Upper lobe of left lung (tissue), 6 donors: ENCODE measurements at regions not wholly inside any gene's neighbourhood (a gene's known extent, or its start where the extent isn't known, plus 50 kb on each side); places are given as distances from the start of the nearest gene placed in this dataset.
A peak's percentile ranks its signal among the peaks of the same experiment; 100 is the strongest.

ENCODE experiments used
- ATAC-seq, 2 donors: fragments of 200-7000 bp; cut with Tn5 transposase; one replicate each; pipeline ENCODE4 v1.9.1; 2022; ENCODE audit warnings: mild to moderate bottlenecking in 2 of 2, moderate library complexity in 2 of 2; ENCODE audit not compliant: low FRiP score in 2 of 2
- DNase-seq, 2 donors: peaks; one replicate each; pipeline ENCODE4 v3.0.0-alpha.2; 2019 to 2020
- H3K27ac ChIP-seq, 4 donors: fragments of 200-600 bp; sonication (generic); one replicate each; pipeline ENCODE4 v1.5.1; 2016 to 2019
- H3K27me3 ChIP-seq, 4 donors: fragments of 200-600 bp; sonication (generic); one replicate each; pipeline ENCODE4 v1.5.1; 2017 to 2019
- H3K36me3 ChIP-seq, 4 donors: fragments of 200-600 bp; sonication (generic); one replicate each; pipeline ENCODE4 v1.5.1; 2016 to 2019
- H3K4me1 ChIP-seq, 4 donors: fragments of 200-600 bp; sonication (generic); one replicate each; pipeline ENCODE4 v1.5.1; 2018 to 2019
- H3K4me3 ChIP-seq, 4 donors: fragments of 200-600 bp; sonication (generic); one replicate each; pipeline ENCODE4 v1.5.1; 2017 to 2019; ENCODE audit warnings: mild to moderate bottlenecking in 2 of 4, moderate library complexity in 1 of 4
- H3K9me3 ChIP-seq, 4 donors: fragments of 200-600 bp; sonication (generic); one replicate each; pipeline ENCODE4 v1.5.1; 2018 to 2019
- EP300 ChIP-seq, 4 donors: sonication (generic); formaldehyde crosslinking; IDR thresholded peaks; one replicate each; pipeline ENCODE4 v1.5.1; 2017; ENCODE audit warnings: antibody characterized with exemption in 4 of 4, control low read depth in 2 of 4
- POLR2A ChIP-seq, 4 donors: fragments of 450-650 bp; IDR thresholded peaks; one replicate each; pipeline ENCODE4 v1.5.1; 2016 to 2017; ENCODE audit warnings: antibody characterized with exemption in 4 of 4, mild to moderate bottlenecking in 2 of 4
- POLR2AphosphoS5 ChIP-seq, 2 donors: sonication (generic); formaldehyde crosslinking; IDR thresholded peaks; one replicate each; pipeline ENCODE4 v1.5.1; 2017; ENCODE audit warnings: antibody characterized with exemption in 2 of 2
- WGBS, 2 donors: methylation state at CpG; one replicate each; pipeline ENCODE4 v1.1.5; 2017 to 2018; 5-methylcytosine and 5-hydroxymethylcytosine counted together
- TF ChIP-seq, protein P1 (sequence below), 6 experiments: fragments of 450-650 bp in 4 of 6; fragments of 200-600 bp in 2 of 6; sonication (generic) in 2 of 6; IDR thresholded peaks; one replicate each; pipeline ENCODE4 v1.5.1; 2016 to 2019; ENCODE audit warnings: antibody characterized with exemption in 6 of 6
- donor health status: DM: no; HTN: no; CAD: no; lungs with moderate emphysema.
- donor health status: DM: no; HTN: yes; CAD: no; lungs with severe emphysema.

DNA sequence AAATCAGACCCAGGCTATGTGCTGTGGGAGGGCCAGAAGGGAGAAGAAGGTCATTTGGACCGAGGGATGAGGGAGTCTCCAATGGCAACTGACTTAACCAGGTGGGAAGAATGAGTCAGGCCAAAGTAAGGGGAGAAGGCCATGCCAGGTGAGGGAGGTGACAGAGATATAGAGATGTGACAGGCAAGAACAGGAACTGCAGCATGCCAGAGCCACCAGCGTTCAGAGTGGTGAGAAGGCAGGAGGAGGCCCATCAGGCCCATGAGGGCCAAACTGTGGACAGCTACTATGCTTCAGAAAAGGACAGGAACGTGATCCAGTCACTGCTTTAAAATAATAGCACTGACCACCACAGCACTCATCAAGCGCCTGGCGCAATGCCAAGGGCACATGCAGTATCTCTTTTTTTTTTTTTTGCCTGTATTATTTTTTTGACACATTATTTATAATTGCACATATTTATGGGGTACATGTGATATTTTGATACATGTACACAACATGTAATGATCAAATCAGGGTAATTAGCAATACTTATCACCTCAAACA, 154.3 kb upstream of the IGF1R start:
- ATAC-seq = no peak
- H3K4me1 ChIP-seq = no peaks in the 10 kb centered on the region
- TF ChIP-seq EP300 (IDR thresholded peaks at IDR 0.05) (no peak), POLR2AphosphoS5 (IDR thresholded peaks at IDR 0.05) (no peak), POLR2A (IDR thresholded peaks at IDR 0.05) (no peak)
- no peaks in the 10 kb centered on the region for H3K9me3 ChIP-seq
- no peaks in the 10 kb centered on the region for H3K27me3 ChIP-seq
- no peak overlapping the region for H3K27ac ChIP-seq
- H3K36me3 ChIP-seq = no peaks in the 10 kb centered on the region
- H3K4me3 ChIP-seq = no peak overlapping the region
- WGBS, 2 donors = 81% methylated on average over 5 of the region's 5 CpGs
- DNase-seq = no peak

DNA sequence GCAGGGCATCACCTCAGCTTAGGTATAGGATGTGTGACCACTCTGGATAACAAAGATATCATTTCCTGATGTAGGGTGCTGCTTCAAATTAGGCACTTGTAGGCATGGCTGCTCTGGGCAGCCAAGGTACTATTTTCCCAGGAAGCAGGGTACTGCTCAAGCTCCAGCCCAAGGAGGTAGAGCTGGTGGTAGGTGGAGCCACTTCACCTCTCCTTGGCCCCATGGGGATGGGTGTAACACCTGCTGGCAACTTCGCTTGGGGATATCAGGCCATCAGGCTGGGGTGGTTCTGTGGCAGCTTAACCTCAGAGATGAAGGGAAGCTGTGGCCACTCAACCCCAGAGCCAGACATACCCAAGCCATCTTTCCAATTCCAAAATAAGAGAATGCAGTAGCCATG, 147.1 kb upstream of the IGF1R start:
- no peak for ATAC-seq
- no peak for DNase-seq
- TF ChIP-seq EP300 (IDR thresholded peaks at IDR 0.05) = no peak
- no peak for TF ChIP-seq POLR2A (IDR thresholded peaks at IDR 0.05)
- TF ChIP-seq, protein P1, sequence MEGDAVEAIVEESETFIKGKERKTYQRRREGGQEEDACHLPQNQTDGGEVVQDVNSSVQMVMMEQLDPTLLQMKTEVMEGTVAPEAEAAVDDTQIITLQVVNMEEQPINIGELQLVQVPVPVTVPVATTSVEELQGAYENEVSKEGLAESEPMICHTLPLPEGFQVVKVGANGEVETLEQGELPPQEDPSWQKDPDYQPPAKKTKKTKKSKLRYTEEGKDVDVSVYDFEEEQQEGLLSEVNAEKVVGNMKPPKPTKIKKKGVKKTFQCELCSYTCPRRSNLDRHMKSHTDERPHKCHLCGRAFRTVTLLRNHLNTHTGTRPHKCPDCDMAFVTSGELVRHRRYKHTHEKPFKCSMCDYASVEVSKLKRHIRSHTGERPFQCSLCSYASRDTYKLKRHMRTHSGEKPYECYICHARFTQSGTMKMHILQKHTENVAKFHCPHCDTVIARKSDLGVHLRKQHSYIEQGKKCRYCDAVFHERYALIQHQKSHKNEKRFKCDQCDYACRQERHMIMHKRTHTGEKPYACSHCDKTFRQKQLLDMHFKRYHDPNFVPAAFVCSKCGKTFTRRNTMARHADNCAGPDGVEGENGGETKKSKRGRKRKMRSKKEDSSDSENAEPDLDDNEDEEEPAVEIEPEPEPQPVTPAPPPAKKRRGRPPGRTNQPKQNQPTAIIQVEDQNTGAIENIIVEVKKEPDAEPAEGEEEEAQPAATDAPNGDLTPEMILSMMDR (IDR thresholded peaks at IDR 0.05) = no peak
- no peak for TF ChIP-seq POLR2AphosphoS5 (IDR thresholded peaks at IDR 0.05)
- WGBS, 2 donors = 58% methylated on average over 1 of the region's 1 CpG; no CpG with 5 or more reads in 1 of the 2 donors
- H3K4me1 ChIP-seq = peaks cover 0 to 8% (median 5%) of the 10 kb centered on the region in 4 donors
- H3K4me3 ChIP-seq = no peak overlapping the region
- H3K9me3 ChIP-seq = no peaks in the 10 kb centered on the region
- no peaks in the 10 kb centered on the region for H3K36me3 ChIP-seq
- H3K27ac ChIP-seq = no peak overlapping the region
- no peaks in the 10 kb centered on the region for H3K27me3 ChIP-seq

DNA sequence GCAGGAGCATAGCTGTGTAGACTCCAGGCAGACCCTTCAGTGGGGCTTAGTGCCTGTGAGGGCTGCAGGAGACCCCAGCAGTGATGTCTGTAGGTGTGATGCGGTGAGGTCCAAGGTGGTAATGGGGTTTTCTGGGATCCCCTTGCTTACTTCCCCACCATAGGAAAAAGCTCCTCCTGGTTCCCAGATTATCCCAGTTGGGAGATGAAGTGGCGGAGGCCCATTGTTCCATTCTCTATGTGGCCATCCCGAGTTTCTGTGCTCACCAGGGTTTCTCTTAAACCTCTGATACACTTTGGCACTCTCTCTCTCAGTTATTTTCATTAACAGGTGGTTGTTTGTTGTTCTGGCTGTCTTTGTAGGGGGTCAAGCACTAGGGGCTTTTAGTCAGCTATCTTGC, 146.7 kb upstream of the IGF1R start:
- no peak overlapping the region for H3K4me3 ChIP-seq
- DNase-seq = no peak
- H3K27me3 ChIP-seq = no peaks in the 10 kb centered on the region
- no peaks in the 10 kb centered on the region for H3K36me3 ChIP-seq
- TF ChIP-seq EP300 (IDR thresholded peaks at IDR 0.05) = no peak
- TF ChIP-seq POLR2A (IDR thresholded peaks at IDR 0.05) = no peak
- TF ChIP-seq, protein P1 (IDR thresholded peaks at IDR 0.05) = no peak
- TF ChIP-seq POLR2AphosphoS5 (IDR thresholded peaks at IDR 0.05) = no peak
- ATAC-seq = no peak
- peaks cover 0 to 10% (median 6%) of the 10 kb centered on the region in 4 donors for H3K4me1 ChIP-seq
- no peak overlapping the region for H3K27ac ChIP-seq
- H3K9me3 ChIP-seq = no peaks in the 10 kb centered on the region
- WGBS, 2 donors = 76 to 84% methylated on average over 2 to 3 of the region's 3 CpGs

DNA sequence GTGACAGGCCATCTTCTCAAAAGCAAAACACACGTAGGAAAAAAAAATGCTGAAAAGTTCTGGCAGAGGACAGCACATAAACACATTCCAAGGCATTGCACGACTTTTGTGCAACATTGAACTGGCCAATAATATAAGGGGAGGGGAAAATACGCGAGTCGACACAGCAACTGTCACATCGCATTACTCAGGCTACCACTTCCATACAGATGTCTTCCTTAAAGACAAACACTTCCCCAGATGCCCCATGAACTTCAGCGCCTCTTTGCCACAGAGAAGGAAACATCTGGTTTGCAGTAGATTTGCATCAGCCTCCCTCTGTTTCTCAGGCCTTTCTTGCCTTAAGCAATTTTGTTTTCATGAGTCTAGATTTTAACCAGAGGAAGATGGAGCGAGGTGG, 144.4 kb upstream of the IGF1R start:
- peak; percentile 40 to 55 for ATAC-seq
- no peaks in the 10 kb centered on the region for H3K9me3 ChIP-seq
- TF ChIP-seq POLR2AphosphoS5 (IDR thresholded peaks at IDR 0.05) = peak; percentile 70 to 71
- TF ChIP-seq, protein P1 (IDR thresholded peaks at IDR 0.05) = no peak
- TF ChIP-seq EP300 (IDR thresholded peaks at IDR 0.05) = peak in 2 of 4 donors; percentile 15 to 41
- TF ChIP-seq POLR2A (IDR thresholded peaks at IDR 0.05) = no peak
- no peak for DNase-seq
- H3K4me1 ChIP-seq = peaks cover 0 to 14% (median 6%) of the 10 kb centered on the region in 4 donors
- peak overlapping the region in 1 of 4 donors; percentile 49 for H3K27ac ChIP-seq
- no peaks in the 10 kb centered on the region for H3K36me3 ChIP-seq
- no peaks in the 10 kb centered on the region for H3K27me3 ChIP-seq
- no peak overlapping the region for H3K4me3 ChIP-seq
- WGBS, 2 donors = 15 to 30% methylated on average over 8 of the region's 8 CpGs

DNA sequence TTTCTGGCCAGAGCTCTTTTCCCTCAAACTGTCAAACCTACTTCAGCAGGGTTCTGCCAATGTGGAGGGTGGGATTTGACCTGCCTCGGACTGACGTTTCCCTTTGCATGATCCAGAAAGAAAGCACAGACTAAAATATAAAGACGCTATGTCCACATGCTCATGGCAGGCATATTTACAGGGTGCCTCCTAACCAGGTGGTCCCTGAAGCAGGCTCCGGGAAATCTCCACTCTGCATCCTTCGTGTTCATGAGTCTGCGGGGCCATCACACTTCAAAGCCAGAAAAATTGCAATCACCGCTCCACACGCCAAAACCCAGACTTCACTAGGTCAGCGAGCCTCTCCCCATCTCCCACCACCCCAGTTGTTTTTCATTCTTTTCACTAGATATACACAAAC, 143.3 kb upstream of the IGF1R start:
- H3K4me1 ChIP-seq = peaks cover 0 to 14% (median 6%) of the 10 kb centered on the region in 4 donors
- H3K27me3 ChIP-seq = no peaks in the 10 kb centered on the region
- TF ChIP-seq EP300 (IDR thresholded peaks at IDR 0.05) = no peak
- no peak for TF ChIP-seq POLR2AphosphoS5 (IDR thresholded peaks at IDR 0.05)
- TF ChIP-seq, protein P1 (IDR thresholded peaks at IDR 0.05) = no peak
- no peak for TF ChIP-seq POLR2A (IDR thresholded peaks at IDR 0.05)
- H3K4me3 ChIP-seq = no peak overlapping the region
- ATAC-seq (no peak), DNase-seq (no peak)
- WGBS, 2 donors = 80 to 90% methylated on average over 9 of the region's 9 CpGs
- no peaks in the 10 kb centered on the region for H3K36me3 ChIP-seq
- H3K27ac ChIP-seq = peak overlapping the region in 3 of 4 donors; percentile 11 to 70 (median 24)
- H3K9me3 ChIP-seq = no peaks in the 10 kb centered on the region
